22Rv1 (cell line): ENCODE measurements at regions not wholly inside any gene's neighbourhood (a gene's known extent, or its start where the extent isn't known, plus 50 kb on each side); places are given as distances from the start of the nearest gene placed in this dataset.

Experiments
- ZFX ChIP-seq: fragments of 450-650 bp; IDR thresholded peaks from 2 replicates; pipeline ENCODE4 v1.6.1; 2017; ENCODE audit warnings: antibody characterized with exemption, borderline replicate concordance
- TF ChIP-seq, protein P1 (sequence below): fragments of 450-650 bp; IDR thresholded peaks from 2 replicates; pipeline ENCODE4 v1.5.1; 2017; ENCODE audit warnings: mild to moderate bottlenecking

DNA sequence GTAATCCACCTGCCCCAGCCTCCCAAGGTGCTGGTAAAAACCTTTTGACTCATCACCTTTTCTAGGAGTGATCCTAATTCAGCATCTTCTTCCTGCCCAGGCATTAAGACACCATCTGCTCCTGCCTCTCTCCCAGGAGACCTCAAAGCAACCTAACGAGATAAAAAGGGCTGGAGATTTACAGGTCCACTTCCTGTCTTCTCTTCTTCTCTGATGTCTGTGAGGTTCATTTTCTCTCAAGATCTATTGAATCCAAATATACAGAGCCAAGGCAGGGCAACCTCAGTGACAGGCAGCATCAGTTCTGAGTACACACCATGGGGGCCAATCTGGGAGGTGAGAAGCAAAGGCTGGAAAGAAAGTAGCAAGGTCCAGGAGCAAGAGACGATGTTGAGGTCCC, 219.4 kb downstream of the SETD4 start:
- TF ChIP-seq, protein P1, sequence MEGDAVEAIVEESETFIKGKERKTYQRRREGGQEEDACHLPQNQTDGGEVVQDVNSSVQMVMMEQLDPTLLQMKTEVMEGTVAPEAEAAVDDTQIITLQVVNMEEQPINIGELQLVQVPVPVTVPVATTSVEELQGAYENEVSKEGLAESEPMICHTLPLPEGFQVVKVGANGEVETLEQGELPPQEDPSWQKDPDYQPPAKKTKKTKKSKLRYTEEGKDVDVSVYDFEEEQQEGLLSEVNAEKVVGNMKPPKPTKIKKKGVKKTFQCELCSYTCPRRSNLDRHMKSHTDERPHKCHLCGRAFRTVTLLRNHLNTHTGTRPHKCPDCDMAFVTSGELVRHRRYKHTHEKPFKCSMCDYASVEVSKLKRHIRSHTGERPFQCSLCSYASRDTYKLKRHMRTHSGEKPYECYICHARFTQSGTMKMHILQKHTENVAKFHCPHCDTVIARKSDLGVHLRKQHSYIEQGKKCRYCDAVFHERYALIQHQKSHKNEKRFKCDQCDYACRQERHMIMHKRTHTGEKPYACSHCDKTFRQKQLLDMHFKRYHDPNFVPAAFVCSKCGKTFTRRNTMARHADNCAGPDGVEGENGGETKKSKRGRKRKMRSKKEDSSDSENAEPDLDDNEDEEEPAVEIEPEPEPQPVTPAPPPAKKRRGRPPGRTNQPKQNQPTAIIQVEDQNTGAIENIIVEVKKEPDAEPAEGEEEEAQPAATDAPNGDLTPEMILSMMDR = no peak
- no peak for TF ChIP-seq ZFX
